Loucy (cell line): ENCODE measurements at regions not wholly inside any gene's neighbourhood (a gene's known extent, or its start where the extent isn't known, plus 50 kb on each side); places are given as distances from the start of the nearest gene placed in this dataset.

Experiments
- H2AFZ ChIP-seq: fragments of 200-600 bp; sonication (generic); 2 replicates; pipeline ENCODE4 v1.6.0; 2016; ENCODE audit warnings: antibody characterized with exemption, mild to moderate bottlenecking, low read length, moderate library complexity
- H3F3A ChIP-seq: fragments of 200-600 bp; 2 replicates; pipeline ENCODE4 v1.6.0; 2016; ENCODE audit warnings: antibody characterized with exemption, low read depth, mild to moderate bottlenecking
- H3K27me3 ChIP-seq: fragments of 200-600 bp; sonication (generic); 2 replicates; pipeline ENCODE4 v1.6.1; 2014; ENCODE audit warnings: low read length, mild to moderate bottlenecking; ENCODE audit not compliant: insufficient read depth, poor library complexity, severe bottlenecking
- H3K36me3 ChIP-seq: fragments of 200-600 bp; sonication (generic); 2 replicates; pipeline ENCODE4 v1.6.1; 2016; ENCODE audit warnings: low read length; ENCODE audit not compliant: insufficient read depth
- H3K4me1 ChIP-seq: fragments of 200-600 bp; sonication (generic); 2 replicates; pipeline ENCODE4 v1.5.1; 2014; ENCODE audit warnings: low read length, mild to moderate bottlenecking; ENCODE audit not compliant: insufficient read depth, poor library complexity, severe bottlenecking
- H3K4me2 ChIP-seq: fragments of 200-600 bp; sonication (generic); 2 replicates; pipeline ENCODE4 v1.6.0; 2014; ENCODE audit warnings: antibody characterized with exemption, low read length, low read depth, mild to moderate bottlenecking; ENCODE audit not compliant: poor library complexity, severe bottlenecking
- H3K4me3 ChIP-seq: fragments of 200-600 bp; sonication (generic); 2 replicates; pipeline ENCODE4 v1.5.1; 2014; ENCODE audit warnings: low read length, mild to moderate bottlenecking, mixed read lengths; ENCODE audit not compliant: poor library complexity, severe bottlenecking
- H3K79me2 ChIP-seq: fragments of 200-600 bp; sonication (generic); 2 replicates; pipeline ENCODE4 v1.6.1; 2014; ENCODE audit warnings: low read length; ENCODE audit not compliant: insufficient read depth
- H3K9ac ChIP-seq: fragments of 200-600 bp; sonication (generic); 2 replicates; pipeline ENCODE4 v1.6.0; 2014; ENCODE audit warnings: mild to moderate bottlenecking, low read depth, low read length, moderate library complexity; ENCODE audit not compliant: poor library complexity, severe bottlenecking
- H3K9me2 ChIP-seq: fragments of 200-600 bp; sonication (generic); replicated peaks from 2 replicates; pipeline ENCODE4 v1.6.1; 2016; ENCODE audit warnings: low read depth, low read length, mixed read lengths
- H3K9me3 ChIP-seq: fragments of 200-600 bp; sonication (generic); 2 replicates; pipeline ENCODE4 v1.6.1; 2014; ENCODE audit warnings: mild to moderate bottlenecking, antibody characterized with exemption, low read length, low read depth; ENCODE audit not compliant: insufficient read depth
- H4K20me1 ChIP-seq: fragments of 200-600 bp; sonication (generic); 2 replicates; pipeline ENCODE4 v1.6.0; 2014; ENCODE audit warnings: antibody characterized with exemption, low read length, mild to moderate bottlenecking; ENCODE audit not compliant: insufficient read depth, poor library complexity, severe bottlenecking
- CTCF ChIP-seq: fragments of 200-600 bp; sonication (generic); conservative IDR thresholded peaks from 2 replicates; pipeline ENCODE4 v1.5.1; 2014; ENCODE audit warnings: mild to moderate bottlenecking, antibody characterized with exemption, low read length
- EZH2phosphoT487 ChIP-seq: fragments of 200-600 bp; IDR thresholded peaks from 2 replicates; pipeline ENCODE4 v1.6.1; 2018; ENCODE audit warnings: antibody characterized with exemption, mild to moderate bottlenecking, moderate library complexity, borderline replicate concordance

DNA sequence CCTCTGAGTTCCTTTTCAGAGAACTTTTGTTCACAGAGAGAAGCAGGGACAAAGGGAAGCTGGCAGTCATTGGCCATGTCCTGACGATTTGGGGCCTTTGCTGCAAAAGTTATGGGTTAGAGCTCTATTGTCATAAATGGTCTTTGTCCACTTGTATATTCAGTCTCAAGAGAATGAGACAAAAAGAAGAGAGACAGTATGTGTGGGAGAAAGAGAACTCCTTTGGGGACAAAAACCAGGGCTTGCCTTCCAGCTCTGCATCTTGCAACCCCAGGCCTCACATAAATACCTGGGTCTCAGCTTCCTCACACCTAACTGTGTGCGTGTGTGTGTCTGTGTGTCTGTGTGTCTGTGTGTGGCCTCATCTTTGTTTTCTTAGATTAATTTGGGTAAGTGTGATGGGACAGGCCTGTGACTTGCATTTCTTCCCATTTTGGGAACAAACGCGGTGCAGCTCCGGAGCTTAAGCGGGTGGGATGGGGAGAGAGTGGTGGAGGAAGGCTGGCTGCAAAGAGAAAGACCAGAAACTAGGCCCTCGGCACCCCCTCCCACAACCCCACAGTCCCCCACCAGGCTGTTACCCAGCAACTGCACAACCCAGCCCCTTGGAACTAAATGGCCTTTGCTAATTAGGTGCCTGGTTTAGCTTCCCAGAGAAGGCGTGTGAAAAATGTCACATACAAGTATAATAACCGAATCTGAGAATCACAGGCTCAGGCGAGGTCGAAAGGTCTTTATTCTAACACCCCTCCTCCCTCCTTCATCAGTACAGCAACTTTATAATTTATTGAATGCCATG lies 376.9 kb downstream of the CDK5RAP2 start:
- no peak overlapping the region for H3K9ac ChIP-seq
- no peak for TF ChIP-seq CTCF
- no peak for TF ChIP-seq EZH2phosphoT487

DNA sequence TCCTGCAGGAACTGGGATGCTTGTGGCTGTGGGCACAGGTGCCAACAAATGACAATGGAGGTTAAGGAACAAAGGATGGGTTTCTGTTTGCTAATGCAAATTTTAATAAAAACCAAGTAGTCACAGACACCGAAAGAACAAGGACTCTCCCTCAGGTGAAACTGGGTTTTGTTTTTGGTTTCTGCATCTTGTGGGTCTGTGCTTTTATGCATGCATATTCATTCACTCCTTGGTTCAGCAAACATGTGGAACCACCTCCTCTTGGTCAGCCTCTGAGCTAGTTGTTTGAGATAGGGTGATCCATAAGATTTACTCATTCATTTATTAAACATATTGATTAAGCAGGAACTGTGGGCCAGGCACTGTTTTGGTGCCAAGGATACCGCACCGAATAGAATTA lies 381.9 kb downstream of the CDK5RAP2 start:
- Histone ChIP-seq H3K4me3 (no peak overlapping the region), H3K9me2 (no peaks in the 10 kb centered on the region), H3F3A (no peaks in the 10 kb centered on the region), H3K4me2 (no peak overlapping the region), H3K36me3 (no peaks in the 10 kb centered on the region), H3K4me1 (no peaks in the 10 kb centered on the region), H3K79me2 (no peaks in the 10 kb centered on the region), H3K9me3 (no peaks in the 10 kb centered on the region), H3K27me3 (no peaks in the 10 kb centered on the region), H4K20me1 (no peaks in the 10 kb centered on the region), H3K9ac (no peak overlapping the region), H2AFZ (no peak overlapping the region)
- TF ChIP-seq EZH2phosphoT487 = no peak
- no peak for TF ChIP-seq CTCF

More for the DNA sequence above, 376.9 kb downstream of the CDK5RAP2 start:
- H3K4me2 ChIP-seq = no peak overlapping the region
- no peaks in the 10 kb centered on the region for H3K27me3 ChIP-seq
- H3K79me2 ChIP-seq = no peaks in the 10 kb centered on the region
- no peak overlapping the region for H3K4me3 ChIP-seq
- no peaks in the 10 kb centered on the region for H3K9me3 ChIP-seq
- no peak overlapping the region for H2AFZ ChIP-seq
- no peaks in the 10 kb centered on the region for H4K20me1 ChIP-seq
- H3K36me3 ChIP-seq = no peaks in the 10 kb centered on the region
- no peaks in the 10 kb centered on the region for H3K9me2 ChIP-seq
- no peaks in the 10 kb centered on the region for H3F3A ChIP-seq
- H3K4me1 ChIP-seq = no peaks in the 10 kb centered on the region

DNA sequence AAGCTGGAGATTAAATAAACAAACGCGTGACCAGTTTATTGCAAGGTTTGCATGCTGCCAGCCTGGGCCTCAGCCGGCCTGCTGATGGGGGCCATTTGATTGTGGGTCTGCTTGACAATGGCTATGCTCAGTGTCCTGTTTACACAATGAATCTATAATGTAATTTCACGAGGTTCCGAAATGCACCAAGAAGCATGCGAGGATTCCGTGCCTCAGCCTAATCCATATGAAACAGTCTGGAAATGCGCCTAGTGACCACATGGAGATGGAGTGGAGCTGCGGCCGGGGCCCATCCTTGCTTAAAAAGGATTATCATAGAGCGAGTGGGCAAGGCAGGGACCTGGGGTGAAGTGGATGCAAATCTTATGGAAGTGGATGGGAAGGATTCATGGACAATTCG lies 382.4 kb downstream of the CDK5RAP2 start:
- Histone ChIP-seq H3K9me2 (no peaks in the 10 kb centered on the region), H2AFZ (no peak overlapping the region), H3F3A (no peaks in the 10 kb centered on the region), H3K9me3 (no peaks in the 10 kb centered on the region), H3K4me3 (no peak overlapping the region), H3K4me1 (no peaks in the 10 kb centered on the region), H3K4me2 (no peak overlapping the region), H3K36me3 (no peaks in the 10 kb centered on the region), H3K79me2 (no peaks in the 10 kb centered on the region), H3K27me3 (no peaks in the 10 kb centered on the region), H3K9ac (no peak overlapping the region), H4K20me1 (no peaks in the 10 kb centered on the region)
- TF ChIP-seq CTCF = no peak
